ENCODE measurements at regions not wholly inside any gene's neighbourhood (a gene's known extent, or its start where the extent isn't known, plus 50 kb on each side); places are given as distances from the start of the nearest gene placed in this dataset.

DNA sequence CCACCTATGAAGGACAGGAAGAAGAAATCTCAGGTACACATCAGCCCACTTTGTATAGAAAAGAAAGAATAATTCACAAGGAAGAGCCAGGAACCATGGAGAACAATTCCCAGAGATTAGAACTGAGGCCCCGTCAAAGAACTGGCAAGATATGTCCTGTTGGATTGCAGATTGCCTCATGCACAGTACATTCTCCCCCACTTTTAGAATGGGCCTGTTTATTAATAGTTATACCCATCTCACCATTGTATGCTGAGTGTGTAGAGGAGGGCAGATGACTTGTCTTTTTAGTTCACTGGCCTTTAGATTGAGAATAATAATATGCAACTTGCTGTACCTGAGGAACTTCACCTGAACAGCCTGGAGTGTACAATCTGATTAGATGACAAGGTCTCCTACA is 315.6 kb upstream of the HAND2 start:
- TF ChIP-seq, protein P1, sequence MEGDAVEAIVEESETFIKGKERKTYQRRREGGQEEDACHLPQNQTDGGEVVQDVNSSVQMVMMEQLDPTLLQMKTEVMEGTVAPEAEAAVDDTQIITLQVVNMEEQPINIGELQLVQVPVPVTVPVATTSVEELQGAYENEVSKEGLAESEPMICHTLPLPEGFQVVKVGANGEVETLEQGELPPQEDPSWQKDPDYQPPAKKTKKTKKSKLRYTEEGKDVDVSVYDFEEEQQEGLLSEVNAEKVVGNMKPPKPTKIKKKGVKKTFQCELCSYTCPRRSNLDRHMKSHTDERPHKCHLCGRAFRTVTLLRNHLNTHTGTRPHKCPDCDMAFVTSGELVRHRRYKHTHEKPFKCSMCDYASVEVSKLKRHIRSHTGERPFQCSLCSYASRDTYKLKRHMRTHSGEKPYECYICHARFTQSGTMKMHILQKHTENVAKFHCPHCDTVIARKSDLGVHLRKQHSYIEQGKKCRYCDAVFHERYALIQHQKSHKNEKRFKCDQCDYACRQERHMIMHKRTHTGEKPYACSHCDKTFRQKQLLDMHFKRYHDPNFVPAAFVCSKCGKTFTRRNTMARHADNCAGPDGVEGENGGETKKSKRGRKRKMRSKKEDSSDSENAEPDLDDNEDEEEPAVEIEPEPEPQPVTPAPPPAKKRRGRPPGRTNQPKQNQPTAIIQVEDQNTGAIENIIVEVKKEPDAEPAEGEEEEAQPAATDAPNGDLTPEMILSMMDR (IDR thresholded peaks at IDR 0.05; ENCODE audit: low read depth, low read length), result no peak
- H3K4me3 ChIP-seq (ENCODE audit: low read depth, low read length), result no peak overlapping the region

DNA sequence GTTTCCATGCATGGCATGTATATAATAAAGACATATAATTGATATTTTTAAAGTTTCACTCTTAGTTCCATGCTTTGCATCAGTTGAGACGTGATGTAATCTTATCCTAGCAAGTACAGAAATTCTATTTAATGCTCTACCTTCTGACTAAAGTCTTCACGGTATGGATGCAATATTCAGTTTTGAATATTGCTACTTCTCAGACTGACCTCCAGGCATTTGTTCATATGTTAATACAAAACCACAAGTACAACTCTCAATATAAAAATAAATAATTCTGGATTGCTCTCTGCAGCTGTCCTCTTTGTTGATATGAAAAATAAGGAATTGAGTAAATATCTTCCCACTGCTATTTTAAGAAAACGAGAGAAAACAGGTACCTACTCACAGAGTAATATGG is 309.8 kb upstream of the HAND2 start:
- H3K4me3 ChIP-seq (ENCODE audit: low read depth, low read length), result no peak overlapping the region
- TF ChIP-seq, protein P1 (IDR thresholded peaks at IDR 0.05; ENCODE audit: low read depth, low read length), result no peak

DNA sequence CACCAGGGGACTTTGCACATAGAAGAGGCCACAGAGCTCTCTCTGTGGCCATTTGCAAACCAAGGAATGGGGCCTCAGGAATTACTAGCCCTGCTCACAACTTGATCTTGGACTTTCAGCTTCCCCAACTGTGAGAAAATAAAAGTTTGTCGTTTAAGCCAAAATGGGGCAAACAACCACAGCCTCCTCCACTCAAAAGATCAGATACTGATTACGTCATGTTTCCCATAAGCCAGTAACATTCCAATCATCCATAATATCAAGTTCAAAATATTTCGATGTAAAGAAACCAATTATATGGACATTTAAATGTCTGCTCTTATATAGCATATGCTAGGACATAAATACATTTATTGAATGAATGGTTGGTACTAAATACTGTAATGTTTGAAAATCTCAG is 307.5 kb upstream of the HAND2 start:
- TF ChIP-seq, protein P1 (IDR thresholded peaks at IDR 0.05; ENCODE audit: low read depth, low read length), result no peak
- no peak overlapping the region for H3K4me3 ChIP-seq (ENCODE audit: low read depth, low read length)

DNA sequence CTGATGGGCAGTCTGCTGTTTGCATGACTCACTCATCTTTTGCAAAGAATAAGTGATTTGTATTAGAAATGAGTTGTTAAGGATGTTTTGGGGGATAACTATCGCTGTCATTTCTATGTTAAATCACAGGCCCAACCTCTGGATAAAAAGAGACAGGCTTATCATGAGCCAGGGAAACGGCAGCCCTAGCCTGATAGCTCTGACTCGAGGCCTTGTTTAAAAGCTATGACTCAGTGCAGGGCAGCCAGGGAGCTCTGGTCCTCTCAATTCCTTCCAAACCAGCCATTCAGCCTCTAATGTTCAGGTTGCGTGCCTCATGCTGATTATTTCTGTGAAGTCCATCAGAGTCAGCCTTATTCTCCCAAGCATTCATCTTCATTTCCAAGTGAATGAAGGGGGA is 305.9 kb upstream of the HAND2 start:
- H3K4me3 ChIP-seq (ENCODE audit: low read depth, low read length), result no peak overlapping the region
- TF ChIP-seq, protein P1 (IDR thresholded peaks at IDR 0.05; ENCODE audit: low read depth, low read length), result no peak

DNA sequence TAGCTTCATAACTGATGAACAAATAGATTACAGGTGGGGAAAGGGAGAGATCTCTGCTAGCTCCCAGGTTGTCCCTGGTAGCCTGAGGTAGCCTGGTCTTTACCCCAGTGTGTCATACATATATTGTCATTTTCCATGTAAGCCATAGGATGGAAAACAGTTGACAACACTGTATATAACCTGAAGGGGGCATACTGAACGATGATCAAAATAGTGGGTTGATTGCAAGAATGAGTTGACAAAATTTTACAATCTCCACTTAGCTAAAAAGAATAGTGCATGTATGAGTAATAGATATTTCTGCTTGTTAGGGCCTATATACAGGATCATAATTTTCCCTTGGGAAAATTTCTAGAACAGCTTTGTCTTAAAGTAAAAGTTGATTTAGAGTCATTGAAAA is 304.1 kb upstream of the HAND2 start:
- TF ChIP-seq, protein P1 (IDR thresholded peaks at IDR 0.05; ENCODE audit: low read depth, low read length), result no peak
- H3K4me3 ChIP-seq (ENCODE audit: low read depth, low read length), result no peak overlapping the region

DNA sequence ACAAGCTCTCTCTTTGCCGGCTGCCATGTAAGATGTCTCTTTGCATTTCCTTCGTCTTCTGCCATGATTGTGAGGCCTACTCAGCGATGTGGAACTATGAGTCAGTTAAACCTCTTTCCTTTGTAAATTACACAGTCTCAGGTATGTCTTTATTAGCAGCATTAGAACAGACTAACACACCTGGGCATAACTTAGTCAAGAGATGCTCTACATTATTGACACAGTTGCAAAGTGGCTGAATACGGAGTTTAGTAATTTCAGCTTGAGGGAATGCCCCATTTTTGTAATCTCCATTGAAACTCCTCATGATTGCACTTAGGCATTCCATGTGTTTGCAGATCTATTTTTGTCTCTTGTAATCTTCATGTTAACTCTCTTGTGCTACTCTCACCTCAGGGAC is 299.5 kb upstream of the HAND2 start:
- TF ChIP-seq, protein P1 (IDR thresholded peaks at IDR 0.05; ENCODE audit: low read depth, low read length), result no peak
- no peak overlapping the region for H3K4me3 ChIP-seq (ENCODE audit: low read depth, low read length)

DNA sequence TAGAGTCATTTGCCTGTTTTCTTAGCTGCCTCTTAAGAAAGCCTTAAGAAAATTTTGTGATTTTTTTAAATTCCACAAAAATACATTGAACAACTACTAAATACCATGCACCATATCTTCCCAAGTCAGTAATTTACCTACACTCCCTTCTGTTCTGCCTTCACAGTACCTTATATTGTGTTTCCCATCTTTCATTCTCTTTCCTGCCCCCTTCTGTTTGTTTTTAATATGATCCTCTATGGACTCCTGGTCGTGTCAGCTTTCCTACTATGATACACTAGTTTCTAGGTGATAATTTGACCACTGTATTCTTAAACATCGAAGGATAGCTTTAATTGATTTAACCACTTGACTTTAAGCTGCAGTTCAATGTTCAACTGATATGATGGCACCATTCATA is 297.7 kb upstream of the HAND2 start:
- H3K4me3 ChIP-seq (ENCODE audit: low read depth, low read length), result no peak overlapping the region
- TF ChIP-seq, protein P1 (IDR thresholded peaks at IDR 0.05; ENCODE audit: low read depth, low read length), result no peak

All from WI38 (cell line).